Stimulated activated CD4-positive, alpha-beta T cell treated with anti-CD3 and anti-CD28 coated beads, Interleukin-1b, Interleukin-23, amount 100 ng/mL, for 48 hours (primary cell): ENCODE measurements at regions not wholly inside any gene's neighbourhood (a gene's known extent, or its start where the extent isn't known, plus 50 kb on each side); places are given as distances from the start of the nearest gene placed in this dataset.
"Not testable (repeated sequence)": the region's sequence is repeated elsewhere in the genome, so short reads cannot be mapped to it uniquely, and the experiment has no call there.

Experiments used
- DNase-seq: peaks from one replicate; pipeline ENCODE4 v3.0.0-alpha.2; 2020

GRCh38 chr2:190742431-190742830, 93.5 kb downstream of the NAB1 start:
- no peak for DNase-seq

DNA sequence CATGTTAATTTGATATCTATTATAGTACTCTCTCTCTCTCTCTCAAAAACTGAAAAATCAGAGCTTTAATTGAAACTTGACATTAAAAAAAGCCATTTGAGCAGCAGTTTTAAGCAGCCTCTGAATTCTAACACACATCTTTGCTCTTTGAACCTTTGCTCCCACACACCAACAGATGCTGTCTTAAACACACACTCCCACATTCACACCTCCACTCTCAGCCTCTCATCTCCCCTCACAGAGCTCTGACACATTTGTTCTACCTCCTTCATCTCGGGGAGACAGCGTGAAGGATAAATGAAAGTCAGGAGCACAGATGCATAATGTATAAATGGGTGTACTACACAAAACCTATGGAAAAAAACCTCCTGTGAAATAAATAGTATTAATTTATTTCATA, 95.2 kb downstream of the NAB1 start:
- no peak for DNase-seq

DNA sequence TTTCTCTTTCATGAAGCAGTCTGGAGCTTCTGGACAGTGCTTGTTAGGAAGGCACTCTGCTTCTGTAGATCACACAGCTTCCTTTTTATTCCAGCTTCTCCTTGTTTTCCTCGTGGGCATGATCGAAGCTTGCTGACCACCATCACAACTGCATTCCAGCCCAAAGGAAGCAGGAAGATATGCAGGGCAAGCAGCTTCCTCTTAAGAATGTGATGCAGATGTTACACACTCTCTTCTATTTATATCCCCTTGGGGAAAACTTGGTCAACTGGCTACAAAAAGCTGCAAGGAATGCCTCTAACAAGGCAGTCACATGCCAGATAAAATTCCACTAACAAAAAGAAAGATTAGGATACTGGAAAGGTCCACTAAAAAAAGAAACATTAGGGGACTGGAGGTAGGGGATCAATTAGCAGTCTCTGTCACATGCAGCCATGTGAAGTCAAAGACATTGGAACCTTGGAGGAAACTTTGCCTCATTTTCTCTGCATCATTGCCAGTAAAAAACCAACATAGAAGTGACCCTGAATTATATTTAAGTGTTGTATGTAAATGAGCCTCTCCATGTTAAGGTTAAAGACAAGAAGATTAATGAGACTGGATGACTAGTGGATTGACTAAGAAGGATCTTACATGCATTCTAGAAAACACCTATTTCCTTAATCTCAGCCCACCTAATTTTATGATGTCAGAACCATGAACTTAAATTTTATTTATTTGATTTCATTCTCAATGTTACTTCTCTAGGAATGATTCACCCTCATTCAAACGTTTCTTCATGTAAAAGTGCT, 98.3 kb downstream of the NAB1 start:
- DNase-seq = no peak

DNA sequence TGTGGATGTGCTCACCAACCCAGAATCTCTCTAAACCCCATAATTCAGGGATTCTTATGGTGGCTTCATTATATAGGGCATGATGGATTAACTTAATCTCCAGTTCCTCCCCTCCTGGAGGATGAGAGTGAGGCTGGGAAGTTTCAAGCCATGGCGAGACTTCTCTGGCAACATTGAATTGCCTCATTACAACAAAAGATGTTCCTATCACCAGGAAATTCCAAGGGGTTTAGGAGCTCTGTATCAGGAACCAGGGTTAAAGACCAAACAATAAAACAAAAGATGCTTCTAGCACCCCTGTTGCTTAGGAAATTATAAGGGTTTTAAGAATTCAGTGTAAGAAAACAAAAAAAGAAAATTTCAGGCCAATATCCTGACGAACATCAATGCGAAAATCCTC, 100.1 kb downstream of the NAB1 start:
- no peak for DNase-seq

DNA sequence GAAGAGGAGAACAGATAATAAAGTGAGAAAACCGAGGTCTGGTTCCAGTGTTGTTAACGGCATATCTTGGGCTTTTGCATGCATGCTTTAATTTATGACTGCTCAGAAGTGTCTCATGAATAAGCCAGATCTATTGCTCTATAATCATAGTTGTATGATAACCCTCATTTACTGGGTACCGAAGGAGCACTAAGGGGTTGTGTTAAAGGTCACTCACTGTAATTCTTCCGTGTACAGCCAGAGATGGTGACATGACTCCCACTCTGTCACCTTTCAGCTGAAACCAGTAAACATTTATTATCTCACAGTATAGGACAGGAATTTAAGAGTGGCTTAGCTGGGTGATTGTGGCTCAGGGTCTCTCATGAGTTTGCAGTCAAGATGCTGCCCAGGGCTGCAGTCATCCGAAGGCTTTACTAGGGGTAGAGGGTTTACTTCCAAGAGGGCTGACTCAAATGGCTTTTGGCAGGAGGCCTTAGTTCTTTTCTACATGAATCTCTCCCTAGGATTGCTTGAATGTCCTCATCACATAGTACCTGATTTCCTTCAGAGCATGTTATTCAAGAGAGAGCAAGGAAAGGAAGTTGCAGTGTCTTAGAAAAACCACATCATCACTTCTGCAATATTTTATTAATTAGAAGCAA, 107.0 kb downstream of the NAB1 start:
- no peak for DNase-seq

- DNase-seq = no peak
These were observed 110.9 kb downstream of the NAB1 start for GRCh38 chr2:190759749-190760213.

DNA sequence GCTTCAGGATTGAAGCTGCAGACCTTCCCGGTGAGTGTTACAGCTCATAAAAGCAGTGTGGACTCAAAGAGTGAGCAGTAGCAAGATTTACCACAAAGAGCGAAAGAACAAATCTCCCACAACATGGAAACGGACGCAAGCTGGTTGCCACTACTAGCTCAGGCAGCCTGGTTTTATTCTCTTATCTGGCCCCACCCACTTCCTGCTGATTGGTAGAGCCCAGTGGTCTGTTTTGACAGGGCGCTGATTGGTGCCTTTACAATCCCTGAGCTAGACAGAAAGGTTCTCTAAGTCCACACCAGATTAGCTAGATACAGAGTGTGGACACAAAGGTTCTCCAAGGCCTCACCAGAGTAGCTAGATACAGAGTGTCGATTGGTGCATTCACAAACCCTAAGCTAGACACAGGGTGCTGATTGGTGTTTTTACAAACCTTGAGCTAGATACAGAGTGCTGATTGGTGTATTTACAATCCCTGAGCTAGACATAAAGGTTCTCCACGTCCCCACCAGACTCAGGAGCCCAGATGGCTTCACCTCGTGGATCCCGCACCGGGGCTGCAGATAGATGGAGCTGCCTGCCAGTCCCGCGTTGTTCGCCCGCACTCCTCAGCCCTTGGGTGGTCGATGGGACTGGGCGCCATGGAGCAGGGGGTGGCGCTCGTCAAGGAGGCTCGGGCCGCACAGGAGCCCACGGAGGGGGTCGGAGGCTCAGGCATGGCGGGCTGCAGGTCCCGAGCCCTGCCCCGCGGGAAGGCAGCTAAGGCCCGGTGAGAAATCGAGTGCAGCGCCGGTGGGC, 111.7 kb downstream of the NAB1 start:
- DNase-seq = not testable (repeated sequence)

DNA sequence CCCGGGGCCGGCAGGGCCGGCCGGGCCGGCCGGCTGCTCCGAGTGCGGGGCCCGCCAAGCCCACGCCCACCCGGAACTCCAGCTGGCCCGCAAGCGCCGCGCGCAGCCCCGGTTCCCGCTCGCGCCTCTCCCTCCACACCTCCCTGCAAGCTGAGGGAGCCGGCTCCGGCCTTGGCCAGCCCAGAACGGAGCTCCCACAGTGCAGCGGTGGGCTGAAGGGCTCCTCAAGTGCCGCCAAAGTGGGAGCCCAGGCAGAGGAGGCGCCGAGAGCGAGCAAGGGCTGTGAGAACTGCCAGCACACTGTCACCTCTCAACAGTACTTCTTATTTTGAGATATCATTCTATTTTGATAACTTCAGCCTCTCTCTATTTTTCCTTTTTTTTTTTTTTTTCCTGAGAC, 112.3 kb downstream of the NAB1 start:
- not testable (repeated sequence) for DNase-seq

GRCh38 chr2:190762566-190762965, 113.7 kb downstream of the NAB1 start:
- DNase-seq = no peak

DNA sequence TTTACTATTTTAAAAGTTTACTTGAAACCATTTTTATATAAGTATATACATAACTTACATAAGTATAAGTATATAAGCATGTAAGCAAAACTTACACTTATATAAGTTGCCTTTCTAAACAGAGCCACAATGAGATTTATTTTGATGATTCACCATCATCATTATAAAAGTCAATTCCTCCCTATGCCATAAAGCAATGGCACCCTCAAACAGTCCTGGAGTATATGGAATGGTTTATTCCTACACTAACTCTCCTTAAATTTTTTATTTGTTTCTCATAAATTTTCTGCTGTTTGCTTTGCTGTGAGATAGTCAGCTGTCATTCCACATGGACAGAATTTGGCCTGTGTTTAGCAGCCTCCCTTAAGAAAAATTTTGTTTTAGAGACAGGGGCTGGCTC, 114.2 kb downstream of the NAB1 start:
- DNase-seq = no peak

- peak; percentile 51 for DNase-seq
These were observed 115.1 kb downstream of the NAB1 start for GRCh38 chr2:190763901-190764514.

DNA sequence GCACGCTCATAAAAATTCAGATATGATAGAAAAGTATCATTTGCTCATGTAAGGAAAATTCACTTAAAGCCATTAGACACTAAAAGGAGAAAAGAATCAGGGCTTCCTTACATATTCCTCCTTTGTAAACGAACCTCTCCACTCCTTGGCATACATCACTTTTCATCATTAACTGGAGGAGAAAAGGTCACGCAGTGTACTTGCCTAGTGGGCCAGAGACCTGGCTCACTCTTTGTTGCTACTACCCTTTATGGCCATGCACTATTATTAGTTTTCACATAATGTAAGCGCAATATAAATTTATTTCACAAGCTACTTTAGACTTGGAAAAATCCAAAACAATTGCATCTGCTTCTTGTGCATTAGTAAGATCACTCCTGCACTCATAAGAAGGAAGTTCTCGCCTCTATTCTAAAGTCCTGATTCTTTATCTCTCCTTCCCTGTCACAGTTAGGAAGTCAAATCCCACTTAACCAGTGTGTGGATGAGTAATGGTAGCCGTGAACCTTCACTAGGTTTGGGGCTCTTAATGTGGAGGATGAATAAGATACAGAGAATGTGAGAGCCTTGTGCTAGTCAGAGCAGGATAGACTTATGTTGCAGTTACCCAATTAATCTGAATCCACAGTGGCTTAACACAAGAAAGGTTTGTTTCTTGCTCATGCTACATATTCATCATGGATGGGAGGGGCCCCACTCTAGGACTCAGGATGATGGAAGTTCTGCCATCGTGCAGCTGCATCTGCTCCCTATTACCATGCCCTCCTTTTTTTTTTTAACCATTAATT, 115.0 kb upstream of the GLS start:
- peak; percentile 35 for DNase-seq

DNA sequence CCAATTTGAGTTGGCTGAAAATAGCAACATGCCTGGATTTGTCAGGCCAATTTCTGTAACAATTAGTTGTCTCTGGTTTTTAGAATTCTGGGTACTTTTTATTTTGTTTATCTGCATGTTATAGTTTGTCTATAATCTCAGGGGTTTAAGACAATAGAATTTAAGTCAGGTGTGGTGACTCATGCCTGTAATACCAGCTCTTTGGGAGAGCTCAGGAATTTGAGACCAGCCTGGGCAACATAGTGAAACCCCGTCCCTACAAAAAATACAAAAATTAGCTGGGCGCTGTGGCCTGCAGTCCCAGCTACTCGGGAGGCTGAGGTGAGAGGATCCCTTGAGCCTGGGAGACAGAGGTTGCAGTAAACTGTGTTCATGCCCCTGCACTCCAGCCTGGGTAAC, 114.4 kb upstream of the GLS start:
- no peak for DNase-seq

DNA sequence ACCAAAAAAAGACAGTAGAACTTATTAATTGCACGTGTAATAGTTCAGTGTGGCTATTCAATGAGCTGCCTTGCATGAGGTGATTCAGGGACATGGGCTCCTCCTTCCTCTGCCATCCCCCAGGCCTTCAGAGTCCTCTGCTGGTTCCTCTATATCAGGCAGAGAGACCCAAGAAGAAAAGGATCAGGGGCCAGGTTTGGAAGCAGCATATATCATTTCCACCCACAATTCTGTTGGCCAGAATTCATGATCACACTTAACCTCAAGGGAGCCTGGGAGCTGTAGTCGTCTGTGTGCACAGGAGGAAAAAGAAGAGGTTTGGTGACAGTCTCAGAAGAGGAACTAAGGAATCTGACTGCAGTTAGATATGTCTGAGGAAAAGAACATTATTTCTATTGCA, 114.0 kb upstream of the GLS start:
- no peak for DNase-seq

- no peak for DNase-seq
These were observed 112.8 kb upstream of the GLS start for GRCh38 chr2:190767821-190768220.

DNA sequence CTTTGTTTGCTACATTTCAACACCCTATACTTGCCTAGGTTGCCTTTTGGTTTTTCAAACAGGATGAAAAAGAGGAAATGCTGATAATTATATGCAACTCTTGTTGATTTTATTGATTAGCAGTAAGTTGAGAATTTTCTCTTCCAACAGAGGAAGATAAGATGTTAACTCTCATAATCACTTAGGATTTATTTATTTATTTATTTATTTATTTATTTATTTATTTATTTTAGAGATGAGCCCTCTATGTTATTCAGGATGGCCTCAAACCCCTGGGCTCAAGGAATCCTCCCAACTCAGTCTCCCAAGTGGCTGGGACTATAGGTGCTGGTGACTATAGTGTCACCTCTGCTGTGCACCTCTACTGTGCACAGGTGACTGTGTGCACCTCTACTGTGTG, 111.4 kb upstream of the GLS start:
- DNase-seq = no peak

DNA sequence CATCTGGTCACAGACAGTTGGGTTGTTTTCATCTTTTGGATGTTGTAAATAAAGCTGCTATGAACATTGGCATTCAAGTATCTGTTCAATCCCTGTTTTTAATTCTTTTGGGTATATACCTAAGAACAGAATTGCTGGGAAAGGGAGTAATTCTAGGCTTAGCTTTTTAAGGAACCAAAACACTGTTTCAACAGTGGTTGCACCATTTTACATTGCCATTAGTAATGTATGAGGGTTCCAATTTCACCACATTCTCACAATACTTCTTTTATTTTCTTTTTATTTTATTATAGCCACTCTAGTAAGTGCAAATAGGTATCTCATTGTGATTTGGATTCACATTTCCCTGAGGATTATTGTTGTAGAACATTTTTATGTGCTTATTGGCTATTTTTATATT, 108.9 kb upstream of the GLS start:
- no peak for DNase-seq

GRCh38 chr2:190780594-190780993, 100.0 kb upstream of the GLS start:
- DNase-seq = no peak

GRCh38 chr2:190781604-190782198, 98.9 kb upstream of the GLS start:
- DNase-seq = peak; percentile 53

- no peak for DNase-seq
These were observed 98.4 kb upstream of the GLS start for GRCh38 chr2:190782264-190782663.

- no peak for DNase-seq
These were observed 96.9 kb upstream of the GLS start for GRCh38 chr2:190783513-190784263.
